ENCODE measurements at regions not wholly inside any gene's neighbourhood (a gene's known extent, or its start where the extent isn't known, plus 50 kb on each side); places are given as distances from the start of the nearest gene placed in this dataset.

DNA sequence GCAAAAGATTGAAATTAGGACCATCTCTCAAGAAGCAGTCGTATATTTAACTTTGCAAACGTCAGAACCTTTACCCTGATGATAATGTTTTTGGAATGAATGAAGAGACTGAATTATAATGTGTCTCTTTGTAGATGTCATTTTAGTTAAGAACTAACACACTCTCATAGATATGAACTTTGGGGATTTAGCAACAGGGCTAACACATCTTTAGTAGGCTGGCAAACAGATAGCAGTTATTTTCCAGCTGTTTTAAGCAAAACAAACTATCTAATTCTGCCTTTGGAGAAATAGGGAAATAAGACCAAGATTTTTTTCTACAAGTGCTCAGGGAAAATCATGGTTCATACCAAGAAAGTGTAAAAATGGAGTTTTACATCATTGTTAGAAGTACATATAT lies 469.7 kb downstream of the SPATA31D1 start:
- TF ChIP-seq, protein P1, sequence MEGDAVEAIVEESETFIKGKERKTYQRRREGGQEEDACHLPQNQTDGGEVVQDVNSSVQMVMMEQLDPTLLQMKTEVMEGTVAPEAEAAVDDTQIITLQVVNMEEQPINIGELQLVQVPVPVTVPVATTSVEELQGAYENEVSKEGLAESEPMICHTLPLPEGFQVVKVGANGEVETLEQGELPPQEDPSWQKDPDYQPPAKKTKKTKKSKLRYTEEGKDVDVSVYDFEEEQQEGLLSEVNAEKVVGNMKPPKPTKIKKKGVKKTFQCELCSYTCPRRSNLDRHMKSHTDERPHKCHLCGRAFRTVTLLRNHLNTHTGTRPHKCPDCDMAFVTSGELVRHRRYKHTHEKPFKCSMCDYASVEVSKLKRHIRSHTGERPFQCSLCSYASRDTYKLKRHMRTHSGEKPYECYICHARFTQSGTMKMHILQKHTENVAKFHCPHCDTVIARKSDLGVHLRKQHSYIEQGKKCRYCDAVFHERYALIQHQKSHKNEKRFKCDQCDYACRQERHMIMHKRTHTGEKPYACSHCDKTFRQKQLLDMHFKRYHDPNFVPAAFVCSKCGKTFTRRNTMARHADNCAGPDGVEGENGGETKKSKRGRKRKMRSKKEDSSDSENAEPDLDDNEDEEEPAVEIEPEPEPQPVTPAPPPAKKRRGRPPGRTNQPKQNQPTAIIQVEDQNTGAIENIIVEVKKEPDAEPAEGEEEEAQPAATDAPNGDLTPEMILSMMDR (IDR thresholded peaks at IDR 0.05) = no peak
- TF ChIP-seq POLR2A (IDR thresholded peaks at IDR 0.05) = no peak

Data from testis (tissue), 2 donors.